ENCODE measurements at regions not wholly inside any gene's neighbourhood (a gene's known extent, or its start where the extent isn't known, plus 50 kb on each side); places are given as distances from the start of the nearest gene placed in this dataset.

GRCh38 chr18:10213526-10213925 is 240.9 kb upstream of the APCDD1 start:
- no peak for TF ChIP-seq CTCF (IDR thresholded peaks at IDR 0.05)
- TF ChIP-seq POLR2A (IDR thresholded peaks at IDR 0.05) = no peak

Measured in breast epithelium (tissue), 3 donors.